ENCODE measurements at regions not wholly inside any gene's neighbourhood (a gene's known extent, or its start where the extent isn't known, plus 50 kb on each side); places are given as distances from the start of the nearest gene placed in this dataset.

GRCh38 chr5:61697809-61698558 is 365.9 kb downstream of the ZSWIM6 start (continued):
- TF ChIP-seq CHD7 (IDR thresholded peaks at IDR 0.05; ENCODE audit: insufficient replicate concordance, low read length): no peak
- TF ChIP-seq PHF8 (conservative IDR thresholded peaks at IDR 0.05; ENCODE audit: low read depth, low read length): no peak
- TF ChIP-seq POLR2A (IDR thresholded peaks at IDR 0.05; ENCODE audit: control extremely low read depth in 1 of 2, low read depth in 2 of 2, low read length in 2 of 2): no peak
- no peak for TF ChIP-seq CREB1 (IDR thresholded peaks at IDR 0.05)
- TF ChIP-seq EGR1 (IDR thresholded peaks at IDR 0.05; ENCODE audit: borderline replicate concordance, low read depth, low read length): no peak
- TF ChIP-seq SRF (IDR thresholded peaks at IDR 0.05; ENCODE audit: low read depth, low read length): no peak
- TF ChIP-seq MAX (IDR thresholded peaks at IDR 0.05): no peak
- TF ChIP-seq CHD1 (IDR thresholded peaks at IDR 0.05; ENCODE audit: low read depth, low read length): no peak
- no peak for TF ChIP-seq EP300 (IDR thresholded peaks at IDR 0.05; ENCODE audit: borderline replicate concordance in 1 of 2, low read depth in 2 of 2, low read length in 2 of 2)
- TF ChIP-seq POLR2AphosphoS5 (IDR thresholded peaks at IDR 0.05; ENCODE audit: low read depth, low read length): no peak
- no peak for TF ChIP-seq FOSL1 (IDR thresholded peaks at IDR 0.05; ENCODE audit: insufficient read depth, low read depth, low read length)
